Lung (tissue), 11 donors: ENCODE measurements at regions not wholly inside any gene's neighbourhood (a gene's known extent, or its start where the extent isn't known, plus 50 kb on each side); places are given as distances from the start of the nearest gene placed in this dataset.

Source experiments
- ATAC-seq: fragments of 200-7000 bp; cut with Tn5 transposase; one replicate; pipeline ENCODE4 v1.9.1; 2020; ENCODE audit warnings: moderate number of reproducible peaks; ENCODE audit not compliant: insufficient read depth, low FRiP score
- DNase-seq, 3 donors: peaks; one replicate each; pipeline ENCODE4 v3.0.0-alpha.2; 2013 to 2017
- H3K27ac ChIP-seq, 2 donors: one replicate each; pipeline ENCODE4 v1.5.1; 2013; ENCODE audit warnings: mild to moderate bottlenecking in 2 of 2, moderate library complexity in 2 of 2, control low read depth in 1 of 2, inconsistent platforms in 1 of 2, low read depth in 1 of 2, low read length in 1 of 2
- H3K27me3 ChIP-seq, 3 donors: one replicate each; pipeline ENCODE4 v1.5.1; 2013; ENCODE audit warnings: low read length in 2 of 3; ENCODE audit not compliant: control insufficient read depth in 3 of 3, insufficient read depth in 3 of 3
- H3K36me3 ChIP-seq, 4 donors: one replicate each; pipeline ENCODE4 v1.5.1; 2013; ENCODE audit warnings: low read length in 4 of 4, mild to moderate bottlenecking in 1 of 4, moderate library complexity in 1 of 4; ENCODE audit not compliant: control insufficient read depth in 4 of 4, insufficient read depth in 4 of 4
- H3K4me1 ChIP-seq, 5 donors: one replicate each; pipeline ENCODE4 v1.5.1; 2013; ENCODE audit warnings: low read length in 5 of 5, mild to moderate bottlenecking in 2 of 5, moderate library complexity in 1 of 5; ENCODE audit not compliant: control insufficient read depth in 5 of 5, insufficient read depth in 5 of 5
- H3K4me3 ChIP-seq: one replicate; pipeline ENCODE4 v1.5.1; 2013; ENCODE audit warnings: mild to moderate bottlenecking, control low read depth, moderate library complexity
- H3K9ac ChIP-seq, 2 donors: one replicate each; pipeline ENCODE4 v1.5.1; 2013; ENCODE audit warnings: low read length in 2 of 2, control low read depth in 1 of 2; ENCODE audit not compliant: insufficient read depth in 1 of 2
- H3K9me3 ChIP-seq, 4 donors: one replicate each; pipeline ENCODE4 v1.5.1; 2013; ENCODE audit warnings: low read length in 3 of 4, mild to moderate bottlenecking in 1 of 4, moderate library complexity in 1 of 4; ENCODE audit not compliant: control insufficient read depth in 4 of 4, insufficient read depth in 3 of 4
- WGBS, 2 donors: extraction: QIAGEN DNeasy Blood & Tissue Kit; methylation state at CpG; one replicate each; pipeline ENCODE4 v1.1.7; 2013; 5-methylcytosine and 5-hydroxymethylcytosine counted together
- TF ChIP-seq, protein P1 (sequence below): IDR thresholded peaks from 2 replicates; pipeline ENCODE4 v1.5.1; 2012; ENCODE audit warnings: mild to moderate bottlenecking; ENCODE audit errors: control extremely low read depth, extremely low read depth
- donor health status: control.
- donor health status: control.
- donor health status: Bipolar disorder and iron deficiency.
- donor health status: healthy.
- donor health status: DM: yes; HTN: yes; CAD: no.

DNA sequence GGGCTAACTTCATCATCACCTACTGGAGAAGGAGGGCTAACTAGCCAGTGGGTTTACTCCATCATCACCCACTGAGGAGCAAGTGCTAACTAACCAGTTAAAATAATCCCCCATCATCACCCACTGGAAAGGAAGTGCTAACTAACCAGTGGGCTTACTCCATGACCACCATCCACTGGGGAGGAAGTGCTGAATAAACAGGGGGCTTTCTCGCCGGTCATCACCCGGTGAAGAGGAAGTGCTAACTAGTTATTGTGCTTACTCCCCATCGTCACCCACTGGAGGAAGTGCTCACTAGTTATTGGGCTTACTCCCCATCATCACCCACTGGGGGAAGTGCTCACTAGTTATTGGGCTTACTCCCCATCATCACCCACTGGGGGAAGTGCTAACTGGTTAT lies 124.4 kb upstream of the SALL3 start:
- ATAC-seq (no peak), DNase-seq (no peak)
- 34 to 54% methylated on average over 4 of the region's 4 CpGs for WGBS, 2 donors
- H3K9ac ChIP-seq, result no peak overlapping the region
- H3K9me3 ChIP-seq, result peaks cover 0 to 6% (median 3%) of the 10 kb centered on the region in 4 donors
- no peak overlapping the region for H3K27ac ChIP-seq
- TF ChIP-seq, protein P1, sequence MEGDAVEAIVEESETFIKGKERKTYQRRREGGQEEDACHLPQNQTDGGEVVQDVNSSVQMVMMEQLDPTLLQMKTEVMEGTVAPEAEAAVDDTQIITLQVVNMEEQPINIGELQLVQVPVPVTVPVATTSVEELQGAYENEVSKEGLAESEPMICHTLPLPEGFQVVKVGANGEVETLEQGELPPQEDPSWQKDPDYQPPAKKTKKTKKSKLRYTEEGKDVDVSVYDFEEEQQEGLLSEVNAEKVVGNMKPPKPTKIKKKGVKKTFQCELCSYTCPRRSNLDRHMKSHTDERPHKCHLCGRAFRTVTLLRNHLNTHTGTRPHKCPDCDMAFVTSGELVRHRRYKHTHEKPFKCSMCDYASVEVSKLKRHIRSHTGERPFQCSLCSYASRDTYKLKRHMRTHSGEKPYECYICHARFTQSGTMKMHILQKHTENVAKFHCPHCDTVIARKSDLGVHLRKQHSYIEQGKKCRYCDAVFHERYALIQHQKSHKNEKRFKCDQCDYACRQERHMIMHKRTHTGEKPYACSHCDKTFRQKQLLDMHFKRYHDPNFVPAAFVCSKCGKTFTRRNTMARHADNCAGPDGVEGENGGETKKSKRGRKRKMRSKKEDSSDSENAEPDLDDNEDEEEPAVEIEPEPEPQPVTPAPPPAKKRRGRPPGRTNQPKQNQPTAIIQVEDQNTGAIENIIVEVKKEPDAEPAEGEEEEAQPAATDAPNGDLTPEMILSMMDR, result no peak
- H3K36me3 ChIP-seq, result no peaks in the 10 kb centered on the region
- no peak overlapping the region for H3K4me3 ChIP-seq
- H3K4me1 ChIP-seq, result no peaks in the 10 kb centered on the region
- peaks cover 0 to 11% (median under 1%) of the 10 kb centered on the region in 3 donors for H3K27me3 ChIP-seq

DNA sequence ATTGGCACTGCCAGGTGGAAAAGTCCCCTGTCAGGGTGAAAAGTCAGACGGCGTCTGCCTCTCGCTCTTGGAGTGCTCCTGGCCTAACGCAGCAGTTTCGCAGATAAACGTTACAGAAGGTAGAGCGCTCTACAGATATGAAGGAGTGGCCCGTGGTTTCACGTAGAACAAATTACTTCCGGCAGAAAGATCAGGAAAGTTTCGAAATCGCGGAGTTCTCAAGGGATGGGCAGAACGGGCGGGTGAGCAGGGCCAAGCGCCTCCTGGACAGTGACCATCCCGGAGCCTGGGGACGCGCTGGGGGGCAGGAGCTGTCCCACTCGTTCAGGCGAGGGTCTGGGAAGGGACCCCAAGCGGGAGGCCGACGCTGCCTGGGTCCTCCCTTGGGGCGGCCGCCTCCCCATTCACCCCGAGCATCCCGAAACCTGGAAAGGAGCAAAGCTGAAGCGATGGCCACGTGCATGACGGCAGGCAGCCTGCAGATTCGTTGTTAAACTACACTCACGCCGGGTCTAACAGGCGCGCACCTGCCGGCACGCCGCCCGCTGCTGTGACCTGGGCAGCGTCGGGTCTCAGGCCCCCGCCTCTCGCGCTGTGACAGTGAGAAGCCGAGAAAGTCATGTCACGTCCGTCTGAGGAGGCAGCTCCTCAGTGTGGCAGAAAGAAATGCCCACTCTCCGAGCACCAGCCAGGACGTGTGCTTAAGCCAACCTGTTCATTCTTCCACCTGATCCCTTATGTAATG lies 122.9 kb upstream of the SALL3 start:
- Histone ChIP-seq H3K27ac (no peak overlapping the region), H3K27me3 (peaks cover 0 to 11% (median 6%) of the 10 kb centered on the region in 3 donors), H3K4me1 (no peaks in the 10 kb centered on the region), H3K9me3 (peaks cover 0 to 4% (median under 1%) of the 10 kb centered on the region in 4 donors), H3K9ac (no peak overlapping the region), H3K36me3 (no peaks in the 10 kb centered on the region), H3K4me3 (no peak overlapping the region)
- DNase-seq (no peak), ATAC-seq (no peak)
- TF ChIP-seq, protein P1, result no peak
- WGBS, 2 donors, result 85 to 91% methylated on average over 45 to 50 of the region's 50 CpGs

DNA sequence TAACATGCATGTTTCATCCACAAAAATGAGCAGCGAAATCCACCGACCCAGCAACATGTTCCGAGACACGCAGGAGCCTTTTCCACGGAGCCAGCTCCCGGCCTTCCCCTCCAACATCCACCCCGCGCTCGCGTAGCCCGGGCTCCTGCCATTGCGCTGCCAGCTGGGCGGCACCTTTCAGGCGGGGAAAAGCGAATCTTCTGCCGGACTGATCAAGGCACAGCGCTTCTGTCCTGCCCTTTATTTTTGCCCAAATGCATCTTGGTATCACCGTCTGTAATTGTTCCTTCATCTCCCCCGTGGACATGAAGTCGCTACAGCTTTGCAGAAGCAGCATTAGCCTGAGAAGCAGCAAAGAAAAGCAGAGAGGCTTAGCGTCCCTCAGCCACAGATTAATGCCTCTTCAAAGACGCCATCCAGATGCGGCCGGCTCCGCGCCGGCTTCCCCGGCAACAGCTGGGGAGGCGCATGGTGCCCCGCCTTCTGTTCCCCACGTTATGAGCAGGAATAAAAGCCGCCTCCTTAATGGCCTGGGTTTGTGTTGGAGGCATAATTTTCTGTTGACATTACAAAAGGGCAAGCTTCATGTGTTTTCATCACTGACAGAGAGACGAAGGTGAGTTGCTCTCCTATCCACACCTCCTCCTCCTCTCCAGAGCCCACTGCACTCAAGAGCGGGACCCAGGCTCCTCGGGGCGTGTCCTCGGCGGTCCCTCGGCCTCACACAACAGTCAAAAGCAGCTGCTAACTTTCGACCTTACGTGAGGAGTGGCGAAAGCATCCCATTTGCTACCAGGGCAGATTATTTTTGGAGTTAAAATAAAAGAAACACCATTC lies 122.1 kb upstream of the SALL3 start:
- DNase-seq, result no peak
- whole genome bisulfite sequencing, 2 donors, result 68 to 74% methylated on average over 42 of the region's 42 CpGs

More for the DNA sequence above, 122.1 kb upstream of the SALL3 start:
- no peaks in the 10 kb centered on the region for H3K36me3 ChIP-seq
- ATAC-seq, result no peak
- H3K9ac ChIP-seq, result no peak overlapping the region
- no peak overlapping the region for H3K4me3 ChIP-seq
- H3K9me3 ChIP-seq, result peaks cover 0 to 7% (median 0%) of the 10 kb centered on the region in 4 donors
- H3K4me1 ChIP-seq, result no peaks in the 10 kb centered on the region
- peaks cover 0 to 11% (median 9%) of the 10 kb centered on the region in 3 donors for H3K27me3 ChIP-seq
- H3K27ac ChIP-seq, result no peak overlapping the region
- TF ChIP-seq, protein P1, result no peak
